HG02759 (cell line): ENCODE measurements at regions not wholly inside any gene's neighbourhood (a gene's known extent, or its start where the extent isn't known, plus 50 kb on each side); places are given as distances from the start of the nearest gene placed in this dataset.

Source experiments
- ATAC-seq: cut with Tn5 transposase; IDR thresholded peaks from one replicate; pipeline ENCODE4 v1.9.1; 2021; ENCODE audit warnings: mild to moderate bottlenecking, moderate library complexity; ENCODE audit not compliant: unreplicated experiment

GRCh38 chr12:58557661-58558060, 362.6 kb downstream of the LRIG3 start:
- no peak for ATAC-seq

DNA sequence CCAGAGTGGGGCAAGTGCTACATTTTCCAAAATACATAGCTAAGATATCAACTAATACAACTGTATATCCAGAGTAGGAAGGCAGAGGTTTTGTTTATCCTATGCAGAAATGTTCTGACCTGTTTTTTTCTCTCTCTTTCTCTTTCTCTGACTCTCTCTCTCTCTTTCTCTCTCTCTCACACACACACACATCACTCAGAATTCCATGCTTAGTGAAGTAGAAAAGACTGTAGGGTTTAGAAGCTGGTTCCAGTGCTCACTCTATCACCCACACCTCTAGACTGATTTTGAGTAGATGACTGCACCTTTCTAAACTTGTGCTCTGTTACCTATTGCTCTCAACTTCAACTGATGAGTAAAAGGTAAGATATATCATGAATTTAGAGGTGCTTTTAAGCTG, 356.7 kb downstream of the LRIG3 start:
- ATAC-seq, result no peak

DNA sequence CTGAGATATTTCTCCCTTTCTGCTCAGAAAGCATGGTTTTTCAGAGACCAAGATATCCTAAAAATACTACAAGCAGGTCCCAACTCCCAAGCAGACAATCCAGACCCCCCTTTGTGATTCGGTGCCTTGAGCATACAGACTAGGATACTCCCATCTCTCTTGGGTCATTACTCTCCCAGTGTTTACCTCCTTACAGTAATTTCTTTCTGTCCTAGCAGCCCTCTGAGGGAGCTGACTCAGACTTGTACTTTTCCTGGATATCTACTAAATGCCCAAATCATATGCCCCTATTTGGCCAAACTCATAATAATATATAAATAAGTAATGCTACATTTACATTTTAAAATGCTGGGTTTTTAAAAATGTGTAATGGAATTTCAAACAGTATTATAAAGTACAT, 355.6 kb downstream of the LRIG3 start:
- ATAC-seq, result no peak

DNA sequence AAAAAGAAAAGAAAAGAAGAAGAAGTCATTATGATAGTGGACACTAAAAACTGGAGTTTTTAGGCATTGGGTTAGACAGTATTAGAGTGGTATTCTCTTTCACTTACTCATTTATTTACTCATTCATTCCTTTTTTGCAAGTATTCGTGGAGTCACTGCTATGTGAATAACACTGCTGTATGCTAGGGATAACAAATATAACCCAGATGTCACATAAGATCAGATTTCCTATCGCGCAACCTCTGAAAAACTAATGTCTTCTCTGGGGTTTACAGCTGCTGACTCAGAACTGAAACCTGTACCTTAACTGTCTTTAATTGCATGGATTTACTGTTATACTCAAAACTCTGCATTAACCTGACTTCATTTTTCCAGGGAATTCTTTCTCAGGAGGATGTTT, 353.7 kb downstream of the LRIG3 start:
- no peak for ATAC-seq

GRCh38 chr12:58567189-58567588, 353.1 kb downstream of the LRIG3 start:
- no peak for ATAC-seq

DNA sequence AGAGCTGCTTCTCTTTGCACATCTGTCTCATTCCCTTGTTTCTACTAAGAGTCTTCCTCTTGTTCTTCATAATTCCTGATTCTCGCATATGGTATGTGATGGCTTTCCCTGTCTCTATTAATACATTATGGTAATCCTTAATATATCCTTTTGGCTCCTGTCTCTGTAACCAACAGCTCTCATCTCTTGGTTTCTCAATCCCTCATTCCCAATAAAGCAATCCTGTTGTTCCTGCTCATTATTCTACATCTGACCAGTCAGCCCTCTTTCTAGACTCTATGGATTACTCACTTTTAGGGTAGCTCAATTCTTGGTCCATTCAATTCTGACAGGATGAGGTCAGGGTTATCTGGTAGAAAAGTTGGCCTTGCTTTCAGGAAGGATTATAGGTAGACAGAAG, 349.9 kb downstream of the LRIG3 start:
- no peak for ATAC-seq

GRCh38 chr12:58575256-58575655, 345.0 kb downstream of the LRIG3 start:
- ATAC-seq, result no peak

- ATAC-seq, result no peak
Observed at GRCh38 chr12:58576081-58576480, 344.2 kb downstream of the LRIG3 start.

DNA sequence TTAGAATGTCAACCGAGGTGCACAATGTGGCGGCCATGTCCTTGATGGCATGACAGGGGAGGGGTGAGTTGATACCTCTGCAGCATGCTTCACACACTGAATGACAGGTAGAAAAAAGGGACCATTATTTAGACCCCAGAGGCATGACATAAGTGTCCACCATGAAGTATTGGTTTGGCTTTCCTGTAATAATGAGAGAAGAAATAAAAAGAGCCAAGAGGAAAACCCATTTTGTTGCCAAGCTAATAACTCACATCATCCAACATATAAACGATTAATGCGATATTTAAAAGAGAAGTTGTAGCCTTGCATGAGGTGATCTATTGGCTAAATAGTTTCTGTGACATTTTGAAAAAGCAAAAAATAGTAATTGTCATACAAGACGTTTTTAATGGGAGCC, 343.4 kb downstream of the LRIG3 start:
- ATAC-seq, result no peak

- ATAC-seq, result no peak
Observed at GRCh38 chr12:58580095-58580494, 340.2 kb downstream of the LRIG3 start.

DNA sequence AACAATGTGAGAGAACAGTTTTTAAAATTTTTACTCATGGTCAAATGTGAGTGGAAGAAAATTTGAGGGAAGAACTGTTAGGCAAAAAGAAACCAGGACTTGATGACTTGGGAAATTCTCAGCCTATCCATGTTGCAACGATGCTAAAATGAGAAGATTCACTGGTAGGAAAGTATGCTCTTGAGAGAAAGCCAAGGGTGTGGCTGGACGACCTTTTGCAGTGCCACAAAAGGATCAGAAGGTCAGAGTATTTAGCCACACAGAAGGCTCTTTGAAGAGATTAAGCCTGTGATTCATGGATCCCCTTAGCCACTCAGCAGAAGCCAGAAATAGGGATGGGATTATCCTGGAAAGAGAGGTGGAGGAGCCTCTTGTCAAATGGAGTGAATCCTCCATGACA, 336.8 kb downstream of the LRIG3 start:
- ATAC-seq, result no peak

DNA sequence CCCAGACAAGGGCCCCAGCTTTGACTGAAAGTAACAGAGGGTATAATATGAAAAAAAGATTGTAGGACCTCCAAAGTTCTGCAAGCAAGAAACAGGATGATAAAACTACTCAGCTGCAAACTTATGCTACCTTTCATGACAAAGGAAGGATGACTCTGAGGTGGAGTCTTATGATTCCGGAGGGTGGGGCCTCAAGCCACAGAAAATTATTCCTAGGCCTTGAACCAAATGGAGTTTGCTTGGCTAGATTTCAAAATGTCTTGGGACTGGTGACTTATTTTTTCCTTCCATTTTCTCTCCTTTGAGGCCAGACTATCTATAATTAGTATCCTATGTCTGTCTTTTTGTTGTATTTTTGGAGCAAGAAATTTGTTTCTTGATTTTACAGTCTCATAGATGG, 336.4 kb downstream of the LRIG3 start:
- no peak for ATAC-seq

GRCh38 chr12:58584880-58585279, 335.4 kb downstream of the LRIG3 start:
- no peak for ATAC-seq

DNA sequence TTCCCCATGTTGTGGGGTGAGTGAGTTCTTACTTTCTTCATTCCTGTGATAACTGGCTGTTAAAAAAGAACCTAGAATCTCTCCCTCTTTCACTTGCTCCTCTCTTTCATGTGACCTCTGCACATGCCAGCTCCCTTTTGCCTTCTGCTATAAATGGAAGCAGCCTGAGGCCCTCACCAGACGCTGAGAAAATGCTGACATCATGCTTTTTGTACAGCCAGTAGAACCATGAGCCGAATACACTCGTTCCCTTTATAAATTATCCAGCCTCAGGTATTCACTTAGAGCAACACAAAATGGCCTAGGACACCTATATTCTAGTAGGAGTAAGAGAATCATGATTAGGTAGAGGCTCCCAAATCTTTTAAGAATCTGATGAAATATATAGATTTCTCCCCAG, 333.5 kb downstream of the LRIG3 start:
- no peak for ATAC-seq

GRCh38 chr12:58588770-58589169, 331.5 kb downstream of the LRIG3 start:
- no peak for ATAC-seq

DNA sequence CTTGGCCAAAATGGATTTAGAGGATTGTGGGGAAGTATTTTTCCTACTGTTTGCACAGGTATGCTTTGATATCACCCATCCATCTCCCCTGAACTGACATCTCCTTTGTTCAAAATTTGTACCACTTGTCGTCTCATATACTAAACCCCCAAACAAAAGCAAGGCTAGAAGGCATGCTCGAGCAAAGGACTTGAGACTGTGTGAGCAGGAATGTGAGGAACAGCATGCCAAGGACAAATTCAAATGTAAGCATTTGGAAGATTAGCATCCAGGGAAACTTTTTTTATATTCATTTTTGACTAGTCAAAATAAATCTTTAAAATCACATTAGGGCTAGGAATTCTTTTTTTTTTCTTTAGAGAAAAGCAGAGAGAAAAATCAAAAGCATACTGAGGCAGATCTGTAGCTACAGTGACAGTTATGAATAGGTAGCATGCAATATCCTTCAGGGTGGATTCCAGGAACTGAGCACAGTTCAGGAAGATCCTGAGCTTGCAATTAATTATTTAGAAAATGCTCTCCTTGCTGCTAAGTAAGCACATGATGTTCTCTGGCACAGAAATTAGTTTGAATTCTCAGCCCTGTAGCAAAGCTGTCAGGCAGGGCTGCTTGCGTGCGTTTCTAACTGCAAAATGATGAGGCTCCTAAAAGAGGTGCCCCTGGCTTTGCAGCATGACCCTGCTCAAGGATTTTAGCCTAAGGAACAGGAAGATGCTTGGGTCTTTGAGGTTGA, 327.7 kb downstream of the LRIG3 start:
- ATAC-seq, result no peak

- no peak for ATAC-seq
Observed at GRCh38 chr12:58593557-58594304, 326.6 kb downstream of the LRIG3 start.

DNA sequence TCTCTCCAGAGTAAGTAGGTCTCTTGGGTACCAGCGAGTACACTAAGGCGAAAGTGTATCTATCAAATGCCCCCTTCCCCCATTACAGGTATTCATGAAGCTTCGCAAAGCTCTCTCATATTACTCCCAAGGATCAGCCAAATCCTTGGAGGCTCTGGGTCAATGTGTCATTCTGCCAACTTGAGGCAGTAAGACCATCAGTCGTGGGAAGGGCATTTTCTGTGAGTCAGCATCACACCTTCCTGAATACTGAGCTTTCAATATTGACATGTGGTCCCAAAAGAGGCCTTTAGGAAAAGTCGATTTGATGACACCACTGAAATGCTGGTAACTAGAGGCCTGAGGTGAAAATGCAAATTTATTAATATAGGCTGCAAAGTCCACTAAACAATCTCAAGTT, 323.9 kb downstream of the LRIG3 start:
- no peak for ATAC-seq

- ATAC-seq, result no peak
Observed at GRCh38 chr12:58601529-58601928, 318.8 kb downstream of the LRIG3 start.

GRCh38 chr12:58602179-58602578, 318.1 kb downstream of the LRIG3 start:
- ATAC-seq, result no peak

- ATAC-seq, result no peak
Observed at GRCh38 chr12:58602736-58603135, 317.6 kb downstream of the LRIG3 start.

GRCh38 chr12:58607805-58608204, 312.5 kb downstream of the LRIG3 start:
- ATAC-seq, result no peak

- no peak for ATAC-seq
Observed at GRCh38 chr12:58608711-58609110, 311.6 kb downstream of the LRIG3 start.
